ENCODE measurements at regions not wholly inside any gene's neighbourhood (a gene's known extent, or its start where the extent isn't known, plus 50 kb on each side); places are given as distances from the start of the nearest gene placed in this dataset.

DNA sequence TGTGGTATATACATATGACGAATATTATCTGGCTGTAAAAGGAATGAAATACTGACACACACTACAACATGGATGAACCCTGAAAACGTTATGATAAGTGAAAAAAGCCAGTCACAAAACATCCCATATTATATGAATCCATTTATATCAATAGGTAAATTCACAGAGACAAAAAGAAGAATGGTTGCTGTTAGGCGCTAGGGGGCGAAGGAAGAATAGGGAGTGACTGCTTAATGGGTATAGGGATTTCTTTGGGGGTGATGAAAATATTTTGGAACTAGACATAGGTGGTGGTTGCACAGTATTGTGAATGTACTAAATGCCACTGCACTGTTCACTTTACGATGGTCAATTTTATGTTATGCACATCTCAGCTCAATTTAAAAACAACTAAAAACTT is 96.4 kb upstream of the EGFL6 start:
- TF ChIP-seq, protein P1, sequence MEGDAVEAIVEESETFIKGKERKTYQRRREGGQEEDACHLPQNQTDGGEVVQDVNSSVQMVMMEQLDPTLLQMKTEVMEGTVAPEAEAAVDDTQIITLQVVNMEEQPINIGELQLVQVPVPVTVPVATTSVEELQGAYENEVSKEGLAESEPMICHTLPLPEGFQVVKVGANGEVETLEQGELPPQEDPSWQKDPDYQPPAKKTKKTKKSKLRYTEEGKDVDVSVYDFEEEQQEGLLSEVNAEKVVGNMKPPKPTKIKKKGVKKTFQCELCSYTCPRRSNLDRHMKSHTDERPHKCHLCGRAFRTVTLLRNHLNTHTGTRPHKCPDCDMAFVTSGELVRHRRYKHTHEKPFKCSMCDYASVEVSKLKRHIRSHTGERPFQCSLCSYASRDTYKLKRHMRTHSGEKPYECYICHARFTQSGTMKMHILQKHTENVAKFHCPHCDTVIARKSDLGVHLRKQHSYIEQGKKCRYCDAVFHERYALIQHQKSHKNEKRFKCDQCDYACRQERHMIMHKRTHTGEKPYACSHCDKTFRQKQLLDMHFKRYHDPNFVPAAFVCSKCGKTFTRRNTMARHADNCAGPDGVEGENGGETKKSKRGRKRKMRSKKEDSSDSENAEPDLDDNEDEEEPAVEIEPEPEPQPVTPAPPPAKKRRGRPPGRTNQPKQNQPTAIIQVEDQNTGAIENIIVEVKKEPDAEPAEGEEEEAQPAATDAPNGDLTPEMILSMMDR (IDR thresholded peaks at IDR 0.05), result no peak
- TF ChIP-seq POLR2A (IDR thresholded peaks at IDR 0.05), result no peak

Data from adrenal gland (tissue), 5 donors.